ENCODE measurements at regions not wholly inside any gene's neighbourhood (a gene's known extent, or its start where the extent isn't known, plus 50 kb on each side); places are given as distances from the start of the nearest gene placed in this dataset.

DNA sequence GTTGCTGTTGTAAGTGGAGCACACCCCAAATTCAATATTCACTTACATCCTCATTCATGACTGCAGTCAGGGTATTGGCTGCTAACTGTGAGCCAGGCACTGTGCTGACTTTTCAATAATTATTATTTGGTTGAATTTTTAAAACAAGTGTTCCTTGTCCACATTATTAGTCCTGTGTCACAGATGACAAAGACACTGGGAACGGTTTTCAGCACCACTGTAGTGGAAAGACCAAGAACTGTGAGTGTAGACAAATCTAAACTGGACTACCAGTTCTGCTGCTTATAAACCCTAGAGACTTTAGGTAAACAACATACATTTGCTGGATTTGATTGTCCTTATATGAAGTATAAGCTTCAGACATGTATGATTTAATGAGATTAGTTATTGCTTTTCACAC, 197.7 kb upstream of the ROBO2 start:
- ChIA-PET CTCF (no interaction called here), POLR2A (no interaction called here)
- H3K4me3 ChIP-seq (ENCODE audit: low read depth, low read length): no peak overlapping the region
- no peak for DNase-seq (ENCODE audit: low read depth, low spot score)
- no peak for TF ChIP-seq CTCF (IDR thresholded peaks at IDR 0.05; ENCODE audit: insufficient read depth, low read length, missing control alignments)

DNA sequence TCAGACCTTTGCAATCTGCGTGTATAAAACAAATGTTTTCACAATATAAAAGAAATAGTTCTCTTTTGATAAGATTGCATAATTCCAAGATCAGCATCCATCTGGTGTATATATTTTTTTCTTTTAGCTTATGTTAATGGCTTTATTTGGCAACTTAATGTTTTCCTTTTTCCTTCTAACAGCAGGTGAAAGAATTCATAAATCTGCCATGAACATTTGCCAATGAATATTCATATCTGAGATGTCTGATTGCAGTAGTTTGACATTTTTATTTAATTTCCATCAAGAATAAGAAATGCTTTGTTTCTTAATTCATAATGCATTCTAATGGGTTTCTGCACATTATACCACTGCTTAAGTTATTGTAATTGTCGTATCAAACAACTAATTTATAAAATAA, 184.4 kb upstream of the ROBO2 start:
- H3K4me3 ChIP-seq (ENCODE audit: low read depth, low read length): no peak overlapping the region
- TF ChIP-seq CTCF (IDR thresholded peaks at IDR 0.05; ENCODE audit: insufficient read depth, low read length, missing control alignments): no peak
- DNase-seq (ENCODE audit: low read depth, low spot score): no peak
- ChIA-PET CTCF (no interaction called here), POLR2A (no interaction called here)

GRCh38 chr3:76859596-76859995, 180.3 kb upstream of the ROBO2 start:
- ChIA-PET POLR2A (no interaction called here), CTCF (no interaction called here)
- DNase-seq (ENCODE audit: low read depth, low spot score): no peak
- no peak overlapping the region for H3K4me3 ChIP-seq (ENCODE audit: low read depth, low read length)
- no peak for TF ChIP-seq CTCF (IDR thresholded peaks at IDR 0.05; ENCODE audit: insufficient read depth, low read length, missing control alignments)

GRCh38 chr3:76864355-76864754, 175.5 kb upstream of the ROBO2 start:
- ChIA-PET CTCF (no interaction called here), POLR2A (no interaction called here)
- no peak overlapping the region for H3K4me3 ChIP-seq (ENCODE audit: low read depth, low read length)
- DNase-seq (ENCODE audit: low read depth, low spot score): no peak
- TF ChIP-seq CTCF (IDR thresholded peaks at IDR 0.05; ENCODE audit: insufficient read depth, low read length, missing control alignments): no peak

DNA sequence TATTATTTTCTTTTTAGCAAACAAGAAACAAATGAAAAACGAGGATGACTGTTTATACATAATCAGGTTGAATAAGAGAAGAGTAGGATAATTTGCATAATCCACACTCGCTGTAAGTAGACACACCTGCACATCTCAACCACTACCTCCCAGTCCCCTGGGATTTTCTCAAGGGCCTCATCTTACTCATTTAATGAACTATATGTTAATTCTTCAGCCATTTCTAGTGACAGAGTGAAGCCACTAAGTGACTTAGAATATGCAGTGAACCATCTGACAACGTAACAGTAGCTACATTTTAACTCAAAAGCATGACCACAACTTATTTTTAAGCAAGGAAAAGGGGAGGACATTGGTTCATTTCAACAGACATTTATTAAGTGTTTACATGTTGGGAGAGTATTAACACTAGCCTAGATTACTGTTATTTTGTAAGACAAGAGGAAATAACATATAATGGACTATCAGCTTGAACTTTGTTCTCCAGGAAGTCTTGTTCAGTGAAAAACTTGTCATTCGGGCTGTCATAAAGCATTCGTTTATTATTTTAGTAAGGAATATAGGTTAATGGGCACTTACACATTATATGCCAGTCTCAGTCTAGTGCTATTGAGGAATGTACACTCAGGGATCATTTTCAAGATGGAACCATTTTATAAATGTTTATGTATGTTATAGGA, 173.0 kb upstream of the ROBO2 start:
- TF ChIP-seq CTCF (IDR thresholded peaks at IDR 0.05; ENCODE audit: insufficient read depth, low read length, missing control alignments): no peak
- POLR2A ChIA-PET: no interaction called here
- H3K4me3 ChIP-seq (ENCODE audit: low read depth, low read length): no peak overlapping the region
- CTCF ChIA-PET: no interaction called here
- DNase-seq (ENCODE audit: low read depth, low spot score): no peak

GRCh38 chr3:76869726-76870384, 170.0 kb upstream of the ROBO2 start:
- POLR2A ChIA-PET: no interaction called here
- no peak for TF ChIP-seq CTCF (IDR thresholded peaks at IDR 0.05; ENCODE audit: insufficient read depth, low read length, missing control alignments)
- no peak overlapping the region for H3K4me3 ChIP-seq (ENCODE audit: low read depth, low read length)
- CTCF ChIA-PET: no interaction called here
- no peak for DNase-seq (ENCODE audit: low read depth, low spot score)

Data from AG04449 (cell line).